Fibroblast of the conjunctiva (primary cell): ENCODE measurements at regions not wholly inside any gene's neighbourhood (a gene's known extent, or its start where the extent isn't known, plus 50 kb on each side); places are given as distances from the start of the nearest gene placed in this dataset.
A peak's percentile ranks its signal among the peaks of the same experiment; 100 is the strongest.
"Not testable (repeated sequence)": the region's sequence is repeated elsewhere in the genome, so short reads cannot be mapped to it uniquely, and the experiment has no call there.

Experiments used
- DNase-seq: peaks from one replicate; pipeline ENCODE4 v3.0.0-alpha.2; 2010; ENCODE audit warnings: low read depth

GRCh38 chr12:76178452-76178851 is 94.0 kb upstream of the NAP1L1 start:
- no peak for DNase-seq

GRCh38 chr12:76177821-76178220 is 93.3 kb upstream of the NAP1L1 start:
- no peak for DNase-seq

- DNase-seq = no peak
These were observed 92.5 kb upstream of the NAP1L1 start for GRCh38 chr12:76176940-76177339.

GRCh38 chr12:76175946-76176345 is 91.5 kb upstream of the NAP1L1 start:
- not testable (repeated sequence) for DNase-seq

GRCh38 chr12:76173756-76174155 is 89.3 kb upstream of the NAP1L1 start:
- DNase-seq = no peak

- peak; percentile 16 for DNase-seq
These were observed 74.2 kb upstream of the NAP1L1 start for GRCh38 chr12:76158518-76159321.

- no peak for DNase-seq
These were observed 72.2 kb upstream of the NAP1L1 start for GRCh38 chr12:76156726-76157125.

- DNase-seq = no peak
These were observed 71.8 kb upstream of the NAP1L1 start for GRCh38 chr12:76156314-76156713.

- DNase-seq = no peak
These were observed 70.7 kb upstream of the NAP1L1 start for GRCh38 chr12:76155157-76155670.

- no peak for DNase-seq
These were observed 69.1 kb upstream of the NAP1L1 start for GRCh38 chr12:76153616-76154015.

GRCh38 chr12:76152181-76152807 is 67.8 kb upstream of the NAP1L1 start:
- no peak for DNase-seq

- DNase-seq = peak; percentile 22
These were observed 59.7 kb upstream of the NAP1L1 start for GRCh38 chr12:76144245-76144549.

- DNase-seq = no peak
These were observed 59.1 kb upstream of the NAP1L1 start for GRCh38 chr12:76143343-76144244.

GRCh38 chr12:76142305-76142704 is 57.8 kb upstream of the NAP1L1 start:
- no peak for DNase-seq

GRCh38 chr12:76138656-76139055 is 54.2 kb upstream of the NAP1L1 start:
- no peak for DNase-seq

- no peak for DNase-seq
These were observed 53.1 kb upstream of the NAP1L1 start for GRCh38 chr12:76137606-76138005.

GRCh38 chr12:76135456-76135855 is 51.0 kb upstream of the NAP1L1 start:
- DNase-seq = no peak
